ENCODE measurements at regions not wholly inside any gene's neighbourhood (a gene's known extent, or its start where the extent isn't known, plus 50 kb on each side); places are given as distances from the start of the nearest gene placed in this dataset.

- TF ChIP-seq, protein P1, sequence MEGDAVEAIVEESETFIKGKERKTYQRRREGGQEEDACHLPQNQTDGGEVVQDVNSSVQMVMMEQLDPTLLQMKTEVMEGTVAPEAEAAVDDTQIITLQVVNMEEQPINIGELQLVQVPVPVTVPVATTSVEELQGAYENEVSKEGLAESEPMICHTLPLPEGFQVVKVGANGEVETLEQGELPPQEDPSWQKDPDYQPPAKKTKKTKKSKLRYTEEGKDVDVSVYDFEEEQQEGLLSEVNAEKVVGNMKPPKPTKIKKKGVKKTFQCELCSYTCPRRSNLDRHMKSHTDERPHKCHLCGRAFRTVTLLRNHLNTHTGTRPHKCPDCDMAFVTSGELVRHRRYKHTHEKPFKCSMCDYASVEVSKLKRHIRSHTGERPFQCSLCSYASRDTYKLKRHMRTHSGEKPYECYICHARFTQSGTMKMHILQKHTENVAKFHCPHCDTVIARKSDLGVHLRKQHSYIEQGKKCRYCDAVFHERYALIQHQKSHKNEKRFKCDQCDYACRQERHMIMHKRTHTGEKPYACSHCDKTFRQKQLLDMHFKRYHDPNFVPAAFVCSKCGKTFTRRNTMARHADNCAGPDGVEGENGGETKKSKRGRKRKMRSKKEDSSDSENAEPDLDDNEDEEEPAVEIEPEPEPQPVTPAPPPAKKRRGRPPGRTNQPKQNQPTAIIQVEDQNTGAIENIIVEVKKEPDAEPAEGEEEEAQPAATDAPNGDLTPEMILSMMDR (IDR thresholded peaks at IDR 0.05) = no peak
- no peak for TF ChIP-seq POLR2A (IDR thresholded peaks at IDR 0.05)
- Histone ChIP-seq H3K9me3 (no peaks in the 10 kb centered on the region), H3K36me3 (ENCODE audit: low read depth, missing control alignments) (no peaks in the 10 kb centered on the region), H3K4me3 (no peak overlapping the region), H3K4me1 (no peaks in the 10 kb centered on the region), H3K27ac (no peak overlapping the region), H3K27me3 (no peaks in the 10 kb centered on the region)
- WGBS, 2 donors = 20% methylated on average over 1 of the region's 1 CpG
- no peak for DNase-seq
- intact Hi-C loops (cut with DNase I; ENCODE audit: low total_unique reads) = no loop called here
Observed at GRCh38 chr4:82057990-82058544, 315.7 kb downstream of the HNRNPD start.

GRCh38 chr4:82055156-82055555 lies 318.6 kb downstream of the HNRNPD start:
- no peak for DNase-seq
- Histone ChIP-seq H3K27me3 (no peaks in the 10 kb centered on the region), H3K36me3 (ENCODE audit: low read depth, missing control alignments) (no peaks in the 10 kb centered on the region), H3K9me3 (no peaks in the 10 kb centered on the region), H3K4me3 (no peak overlapping the region), H3K27ac (no peak overlapping the region), H3K4me1 (no peaks in the 10 kb centered on the region)
- intact Hi-C loops (cut with DNase I; ENCODE audit: low total_unique reads) = no loop called here
- no peak for TF ChIP-seq POLR2A (IDR thresholded peaks at IDR 0.05)
- TF ChIP-seq, protein P1 (IDR thresholded peaks at IDR 0.05) = no peak
- 90 to 93% methylated on average over 1 of the region's 1 CpG for WGBS, 2 donors

DNA sequence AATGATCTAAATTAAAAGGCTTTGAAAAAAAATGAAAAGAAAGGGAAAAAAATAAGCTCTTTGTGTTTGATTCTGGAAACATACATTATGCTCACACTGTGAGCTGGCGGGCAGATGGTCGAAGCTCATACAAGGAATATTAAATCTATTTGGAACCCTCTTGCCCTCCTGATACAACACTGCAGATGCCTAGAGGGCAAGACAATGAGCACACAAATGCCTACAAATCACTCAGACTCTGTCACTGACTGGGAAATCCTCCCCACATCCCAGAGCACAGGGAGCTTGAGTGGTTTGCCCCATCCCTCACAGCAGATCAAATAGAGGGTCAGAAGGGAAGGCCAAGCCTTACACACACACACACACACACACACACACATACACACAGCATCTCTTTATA lies 320.4 kb downstream of the HNRNPD start:
- Histone ChIP-seq H3K9me3 (no peaks in the 10 kb centered on the region), H3K27me3 (no peaks in the 10 kb centered on the region), H3K4me3 (no peak overlapping the region), H3K27ac (no peak overlapping the region), H3K36me3 (ENCODE audit: low read depth, missing control alignments) (no peaks in the 10 kb centered on the region), H3K4me1 (no peaks in the 10 kb centered on the region)
- 80 to 92% methylated on average over 2 of the region's 2 CpGs for WGBS, 2 donors
- DNase-seq = no peak
- TF ChIP-seq, protein P1 (IDR thresholded peaks at IDR 0.05) = no peak
- no peak for TF ChIP-seq POLR2A (IDR thresholded peaks at IDR 0.05)
- intact Hi-C loops (cut with DNase I; ENCODE audit: low total_unique reads) = no loop called here

GRCh38 chr4:82050796-82051195 lies 323.0 kb downstream of the HNRNPD start:
- Histone ChIP-seq H3K36me3 (ENCODE audit: low read depth, missing control alignments) (no peaks in the 10 kb centered on the region), H3K27me3 (no peaks in the 10 kb centered on the region)
- 87 to 93% methylated on average over 2 of the region's 2 CpGs for WGBS, 2 donors

GRCh38 chr4:82049294-82049693 lies 324.5 kb downstream of the HNRNPD start:
- intact Hi-C loops (cut with DNase I; ENCODE audit: low total_unique reads) = no loop called here
- Histone ChIP-seq H3K36me3 (ENCODE audit: low read depth, missing control alignments) (no peaks in the 10 kb centered on the region), H3K9me3 (no peaks in the 10 kb centered on the region), H3K27ac (no peak overlapping the region), H3K27me3 (no peaks in the 10 kb centered on the region), H3K4me3 (no peak overlapping the region), H3K4me1 (no peaks in the 10 kb centered on the region)
- 57 to 83% methylated on average over 1 of the region's 1 CpG for whole genome bisulfite sequencing, 2 donors
- TF ChIP-seq, protein P1 (IDR thresholded peaks at IDR 0.05) = no peak
- TF ChIP-seq POLR2A (IDR thresholded peaks at IDR 0.05) = no peak
- DNase-seq = no peak

More at GRCh38 chr4:82050796-82051195, 323.0 kb downstream of the HNRNPD start:
- Histone ChIP-seq H3K27ac (no peak overlapping the region), H3K4me1 (no peaks in the 10 kb centered on the region), H3K4me3 (no peak overlapping the region), H3K9me3 (no peaks in the 10 kb centered on the region)
- TF ChIP-seq, protein P1 (IDR thresholded peaks at IDR 0.05) = no peak
- TF ChIP-seq POLR2A (IDR thresholded peaks at IDR 0.05) = no peak
- intact Hi-C loops (cut with DNase I; ENCODE audit: low total_unique reads) = no loop called here
- DNase-seq = no peak
